NCI-H187 treated with DMSO at 0.1 percent for 48 hours (cell line): ENCODE measurements at regions not wholly inside any gene's neighbourhood (a gene's known extent, or its start where the extent isn't known, plus 50 kb on each side); places are given as distances from the start of the nearest gene placed in this dataset.
"Not testable (repeated sequence)": the region's sequence is repeated elsewhere in the genome, so short reads cannot be mapped to it uniquely, and the experiment has no call there.

Experiments
- DNase-seq: peaks from one replicate; lab custom pipeline; 2025; lab: John Stamatoyannopoulos, UW

GRCh38 chr4:156313497-156313896 is 359.8 kb upstream of the CTSO start:
- DNase-seq, result no peak

DNA sequence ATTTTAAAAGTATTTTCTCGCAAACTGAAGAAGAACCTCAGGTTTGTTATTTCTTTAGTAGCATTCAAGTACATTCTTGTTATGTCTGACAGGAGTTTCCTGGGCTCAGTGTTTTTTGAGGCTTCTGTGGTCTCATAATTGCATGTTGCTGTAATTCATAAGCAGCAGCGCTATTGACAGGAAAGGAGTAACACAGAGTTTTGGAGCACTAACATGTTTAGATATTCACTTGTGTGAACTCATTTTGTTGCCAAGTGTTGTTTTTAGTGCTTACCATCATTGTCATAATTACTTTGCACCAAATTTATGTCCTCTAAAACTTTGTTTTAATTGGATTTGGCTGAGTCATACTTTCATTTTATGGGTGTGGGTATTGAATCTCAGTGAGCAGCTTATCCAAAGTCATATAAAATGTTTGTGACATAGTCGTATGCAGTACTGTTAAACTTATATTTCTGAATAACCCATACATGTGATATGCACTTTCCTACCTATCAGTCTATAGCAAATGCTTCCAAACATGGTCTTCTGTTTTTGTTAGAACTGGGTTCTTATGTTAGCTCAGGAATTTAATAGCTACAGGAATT is 358.7 kb upstream of the CTSO start:
- DNase-seq, result no peak

GRCh38 chr4:156309031-156309430 is 355.4 kb upstream of the CTSO start:
- no peak for DNase-seq

DNA sequence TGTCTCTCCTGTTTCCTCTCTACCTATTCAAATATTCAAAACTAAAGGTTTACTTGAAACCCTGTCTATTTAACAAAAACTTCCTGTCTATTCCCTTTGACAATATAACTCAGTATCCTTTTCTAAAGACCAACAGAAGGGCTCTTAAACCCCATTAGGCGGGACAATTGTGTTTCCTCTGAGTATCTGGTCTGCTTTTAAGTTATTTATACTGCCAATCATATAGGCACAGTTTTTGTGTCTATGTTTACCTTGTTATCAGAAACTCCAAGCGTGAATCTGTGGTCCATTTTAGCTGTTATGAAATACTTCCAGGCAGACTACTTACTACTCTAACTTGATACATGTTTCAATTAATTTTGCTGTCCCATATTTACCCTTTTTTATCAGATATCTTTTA is 350.0 kb upstream of the CTSO start:
- peak; percentile 85 for DNase-seq

DNA sequence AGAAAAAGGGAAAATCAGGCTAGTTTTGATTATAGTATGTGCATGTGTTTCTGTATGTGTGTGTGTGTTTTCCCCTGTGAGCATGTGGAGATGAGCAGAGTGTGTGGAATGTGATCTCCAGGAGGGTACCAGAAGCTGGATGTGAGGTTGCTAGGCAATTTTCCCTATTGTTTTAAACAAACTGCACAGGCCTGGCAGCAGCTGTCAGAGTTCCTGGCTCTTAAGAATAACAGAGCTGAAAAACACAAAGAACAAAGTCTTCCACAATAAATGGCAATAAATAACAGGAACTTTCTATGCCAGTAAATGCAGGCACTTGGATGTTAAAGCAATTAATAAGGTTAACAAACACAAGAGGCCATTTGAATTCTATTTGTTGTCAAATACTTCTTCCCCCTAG is 344.6 kb upstream of the CTSO start:
- no peak for DNase-seq

- no peak for DNase-seq
These were observed 342.1 kb upstream of the CTSO start for GRCh38 chr4:156295676-156296195.

GRCh38 chr4:156294577-156294976 is 340.9 kb upstream of the CTSO start:
- no peak for DNase-seq

DNA sequence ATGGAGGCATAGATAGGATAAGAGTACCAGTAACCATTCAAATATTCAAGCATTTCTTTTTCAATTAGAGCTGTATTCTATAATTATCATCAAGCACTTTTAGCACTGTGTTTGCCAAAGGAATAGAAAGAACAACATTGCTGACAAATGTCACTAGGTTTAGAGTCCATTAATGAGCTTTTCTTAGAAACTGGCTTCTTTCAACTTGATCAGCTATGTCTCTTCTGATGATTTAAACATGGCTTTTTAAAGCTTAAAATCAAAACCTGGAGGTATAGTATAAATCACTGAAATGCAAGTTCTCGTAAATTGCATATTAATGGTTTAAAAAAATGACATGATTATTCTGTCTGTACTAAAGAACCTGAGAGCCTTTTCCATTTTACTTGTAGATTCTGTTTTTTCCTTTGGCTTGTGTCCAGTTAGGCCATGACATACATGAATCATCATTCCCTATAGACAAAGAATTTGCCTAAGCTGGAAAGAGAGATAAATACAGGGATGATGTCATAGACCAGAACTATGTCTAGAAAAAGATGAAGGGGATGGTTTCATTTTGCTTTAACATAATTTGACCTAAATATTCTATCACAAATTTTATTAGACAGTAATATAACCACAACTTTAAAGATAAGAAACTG is 340.1 kb upstream of the CTSO start:
- DNase-seq, result no peak

DNA sequence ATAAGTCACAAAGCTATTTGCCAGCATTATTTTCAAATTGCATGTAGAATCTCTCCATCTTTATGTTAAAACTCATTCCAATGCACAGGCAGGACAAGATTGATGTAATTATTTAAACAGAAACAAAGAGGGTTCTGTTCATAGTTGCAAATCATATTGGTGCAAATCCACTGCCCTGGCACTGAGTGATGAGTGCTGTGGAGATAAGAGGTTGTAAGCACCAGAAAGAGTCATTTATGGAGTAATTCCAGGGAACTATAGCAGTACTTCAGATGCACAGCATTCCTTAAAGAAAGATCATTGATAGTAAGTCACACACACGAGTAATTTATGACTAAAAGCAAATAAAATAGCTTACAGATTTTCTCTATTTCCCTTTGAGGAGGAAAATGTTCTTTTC is 337.7 kb upstream of the CTSO start:
- no peak for DNase-seq

DNA sequence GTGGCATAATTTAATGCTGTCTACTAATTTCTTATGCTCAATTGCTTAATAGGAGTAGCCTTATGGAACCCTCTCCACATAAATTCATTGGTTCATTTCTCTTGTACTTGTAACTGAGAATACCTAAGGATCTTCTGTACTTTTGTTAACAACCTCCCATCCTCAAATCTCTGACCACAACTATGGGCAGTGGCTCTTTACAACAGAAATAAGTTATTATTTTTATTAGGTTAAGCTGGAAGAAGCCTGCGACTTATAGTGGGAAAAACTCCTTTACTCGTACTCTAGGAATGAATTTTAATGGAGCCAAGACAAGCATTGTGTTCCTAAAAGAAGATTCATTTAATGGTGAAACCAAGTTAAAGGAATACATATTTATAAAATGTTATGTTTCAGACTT is 337.1 kb upstream of the CTSO start:
- no peak for DNase-seq

DNA sequence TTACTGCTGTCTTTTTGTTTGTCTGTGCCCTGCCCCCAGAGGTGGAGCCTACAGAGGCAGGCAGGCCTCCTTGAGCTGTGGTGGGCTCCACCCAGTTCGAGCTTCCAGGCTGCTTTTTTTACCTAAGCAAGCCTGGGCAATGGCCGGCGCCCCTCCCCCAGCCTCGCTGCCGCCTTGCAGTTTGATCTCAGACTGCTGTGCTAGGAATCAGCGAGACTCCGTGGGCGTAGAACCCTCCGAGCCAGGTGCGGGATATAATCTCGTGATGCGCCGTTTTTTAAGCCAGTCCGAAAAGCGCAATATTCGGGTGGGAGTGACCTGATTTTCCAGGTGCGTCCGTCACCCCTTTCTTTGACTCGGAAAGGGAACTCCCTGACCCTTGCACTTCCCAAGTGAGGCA is 336.4 kb upstream of the CTSO start:
- DNase-seq, result not testable (repeated sequence)

- no peak for DNase-seq
These were observed 327.0 kb upstream of the CTSO start for GRCh38 chr4:156280686-156281085.

DNA sequence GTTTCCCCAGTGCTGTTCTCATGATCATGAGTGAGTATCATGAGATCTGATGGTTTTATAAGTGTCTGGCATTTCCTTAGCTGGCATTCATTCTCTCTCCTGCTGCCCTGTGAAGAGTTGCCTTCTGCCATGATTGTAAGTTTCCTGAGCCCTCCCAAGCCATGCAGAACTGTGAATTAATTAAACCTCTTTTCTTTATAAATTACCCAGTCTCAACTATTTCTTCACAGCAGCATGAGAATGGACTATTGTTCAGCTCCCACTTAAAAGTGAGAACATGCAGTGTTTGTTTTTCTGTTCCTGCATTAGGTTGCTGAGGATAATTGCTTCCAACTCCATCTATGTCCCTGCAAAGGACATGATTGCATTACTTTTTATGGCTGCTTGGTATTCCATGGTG is 311.7 kb upstream of the CTSO start:
- DNase-seq, result no peak

DNA sequence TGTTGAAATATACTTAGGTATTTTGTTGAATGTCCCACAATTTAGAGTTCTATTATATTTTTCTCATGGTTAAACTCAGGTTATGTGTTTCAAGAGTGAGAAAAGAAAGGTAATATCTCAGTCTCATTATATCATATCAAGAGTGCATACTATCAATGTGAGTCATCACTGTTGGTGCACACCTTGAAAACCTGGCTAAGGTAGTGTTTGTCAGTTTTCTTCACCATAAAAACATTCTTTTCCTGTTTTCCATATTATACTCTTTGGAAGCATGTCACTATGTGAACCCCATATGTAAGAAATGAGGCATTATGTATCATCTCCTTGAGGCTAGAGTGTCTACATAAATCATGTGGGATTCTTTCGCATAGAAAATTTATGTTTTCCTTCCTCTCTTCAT is 307.6 kb upstream of the CTSO start:
- no peak for DNase-seq

GRCh38 chr4:156255230-156256007 is 301.8 kb upstream of the CTSO start:
- DNase-seq, result peak; percentile 12

DNA sequence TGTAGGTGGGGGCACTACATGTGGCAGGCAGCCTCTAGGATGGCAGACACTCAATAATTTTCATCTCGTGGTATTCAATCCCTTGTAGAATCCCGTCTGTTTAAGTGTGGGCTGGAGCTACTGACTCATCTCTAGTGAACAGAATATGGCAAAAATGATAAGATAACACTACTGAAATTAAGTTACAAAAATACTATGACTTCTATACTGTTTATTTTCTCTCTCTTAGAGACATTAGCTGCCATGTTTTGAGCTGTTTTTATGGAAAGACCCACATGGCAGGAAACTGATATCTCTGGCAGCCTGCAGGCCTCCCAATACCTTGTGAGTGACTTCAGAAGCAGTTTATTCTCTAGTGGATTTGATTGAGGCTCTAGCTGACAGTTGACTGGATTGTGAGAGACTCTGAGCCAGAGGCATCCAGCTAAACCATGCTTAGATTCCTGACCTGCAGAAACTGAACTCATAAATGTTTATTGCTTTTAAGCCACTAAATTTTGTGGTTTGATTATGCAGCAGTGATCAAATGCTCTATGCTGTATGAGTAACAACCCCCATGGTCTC is 298.8 kb upstream of the CTSO start:
- no peak for DNase-seq

GRCh38 chr4:156251373-156252065 is 297.9 kb upstream of the CTSO start:
- DNase-seq, result no peak

GRCh38 chr4:156248917-156249316 is 295.3 kb upstream of the CTSO start:
- DNase-seq, result no peak

DNA sequence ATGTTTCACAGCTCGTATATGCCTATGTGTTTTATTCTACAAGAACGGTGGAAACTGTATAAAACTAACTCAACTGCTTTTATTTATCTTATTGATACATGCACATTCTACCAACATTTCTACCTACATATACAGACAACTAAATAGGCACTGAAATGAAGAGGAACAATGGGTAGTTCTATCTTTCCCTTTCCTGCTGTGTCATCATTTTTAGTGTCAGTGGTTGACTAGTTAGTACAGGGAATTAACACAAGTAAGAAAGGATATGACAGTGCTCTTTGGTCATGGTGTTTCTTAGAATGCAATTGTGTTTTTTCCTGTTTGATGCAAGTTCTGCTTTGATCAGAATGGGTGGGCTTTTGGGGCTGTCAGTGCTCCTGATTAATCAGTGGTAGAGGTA is 293.8 kb upstream of the CTSO start:
- no peak for DNase-seq

DNA sequence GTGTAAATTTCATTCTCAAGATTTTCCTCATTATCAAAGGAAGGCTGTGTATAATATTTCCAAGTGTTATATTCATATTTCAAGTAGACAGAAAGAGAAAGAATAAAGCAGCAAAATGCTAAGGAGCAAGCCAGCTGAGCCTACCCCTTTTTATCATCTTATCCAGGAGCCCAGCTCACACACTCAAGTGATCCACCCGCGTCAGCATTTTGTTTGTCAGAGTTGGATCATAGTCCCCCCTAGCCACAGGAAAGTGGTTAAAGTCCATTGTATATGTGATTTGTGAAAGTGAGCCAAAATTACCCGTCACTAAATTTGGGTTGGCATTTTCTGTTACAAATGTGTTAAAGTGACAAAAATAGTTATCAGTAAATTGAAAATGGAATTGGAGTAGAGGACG is 289.3 kb upstream of the CTSO start:
- DNase-seq, result no peak

DNA sequence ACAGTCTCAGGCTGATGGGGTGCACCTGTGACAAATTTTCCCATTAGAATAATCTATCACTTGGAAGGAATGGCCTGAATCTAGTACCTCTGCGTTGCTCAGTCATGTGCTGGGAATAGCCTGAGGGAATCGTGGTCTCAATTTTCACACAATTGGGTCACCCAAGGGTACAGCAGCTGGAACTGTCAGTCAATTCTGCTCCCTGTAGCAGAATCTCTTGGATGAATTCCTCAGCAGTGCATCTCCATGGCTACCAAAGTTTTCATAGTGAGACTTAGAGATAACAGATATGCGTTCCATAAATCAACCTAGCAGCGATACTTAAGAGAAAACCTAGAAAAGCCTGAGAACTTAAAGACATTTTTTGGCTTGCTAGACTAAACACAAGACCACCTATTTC is 288.7 kb upstream of the CTSO start:
- no peak for DNase-seq

DNA sequence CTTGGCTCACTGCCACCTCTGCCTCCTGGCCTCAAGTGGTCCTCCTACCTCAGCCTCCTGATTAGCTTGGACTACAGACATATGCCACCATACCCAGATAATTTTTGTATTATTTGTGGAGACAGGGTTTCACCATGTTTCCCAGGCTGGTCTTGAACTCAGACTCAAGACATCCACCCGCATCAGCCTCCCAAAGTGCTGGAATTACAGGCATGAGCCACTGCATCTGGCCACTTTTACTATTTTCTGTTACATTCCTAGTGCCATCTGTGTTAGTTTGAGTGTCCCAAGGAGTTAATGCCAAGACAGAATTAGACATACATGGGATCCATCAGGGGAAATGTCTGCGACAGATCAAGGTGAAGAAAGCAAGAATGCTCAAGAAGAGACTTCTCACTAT is 288.2 kb upstream of the CTSO start:
- DNase-seq, result no peak
